ENCODE measurements at regions not wholly inside any gene's neighbourhood (a gene's known extent, or its start where the extent isn't known, plus 50 kb on each side); places are given as distances from the start of the nearest gene placed in this dataset.

GRCh38 chr6:81169166-81169565, 583.3 kb downstream of the TENT5A start:
- no peak for TF ChIP-seq FOXP2 (optimal IDR thresholded peaks at IDR 0.05; ENCODE audit: borderline replicate concordance, extremely low read depth, extremely low read length, insufficient read depth)

GRCh38 chr6:81166770-81167169, 585.7 kb downstream of the TENT5A start:
- no peak for TF ChIP-seq TAF1 (IDR thresholded peaks at IDR 0.05; ENCODE audit: borderline replicate concordance, insufficient read depth, low read length)
- no peak for TF ChIP-seq FOXP2 (optimal IDR thresholded peaks at IDR 0.05; ENCODE audit: borderline replicate concordance, extremely low read depth, extremely low read length, insufficient read depth)
- TF ChIP-seq POLR2AphosphoS5 (IDR thresholded peaks at IDR 0.05; ENCODE audit: low read depth, low read length): no peak
- no peak for TF ChIP-seq SIN3A (IDR thresholded peaks at IDR 0.05; ENCODE audit: borderline replicate concordance, insufficient read depth, low read length)
- no peak for TF ChIP-seq REST (IDR thresholded peaks at IDR 0.05; ENCODE audit: insufficient read depth in 1 of 2, low read depth in 2 of 2, low read length in 2 of 2)

- no peak for TF ChIP-seq POLR2AphosphoS5 (IDR thresholded peaks at IDR 0.05; ENCODE audit: low read depth, low read length)
Observed at GRCh38 chr6:81158956-81159355, 593.5 kb downstream of the TENT5A start.

- no peak for TF ChIP-seq REST (IDR thresholded peaks at IDR 0.05; ENCODE audit: insufficient read depth in 1 of 2, low read depth in 2 of 2, low read length in 2 of 2)
- TF ChIP-seq SIN3A (IDR thresholded peaks at IDR 0.05; ENCODE audit: borderline replicate concordance, insufficient read depth, low read length): no peak
- no peak for TF ChIP-seq TAF1 (IDR thresholded peaks at IDR 0.05; ENCODE audit: borderline replicate concordance, insufficient read depth, low read length)
- TF ChIP-seq POLR2AphosphoS5 (IDR thresholded peaks at IDR 0.05; ENCODE audit: low read depth, low read length): no peak
- no peak for TF ChIP-seq FOXP2 (optimal IDR thresholded peaks at IDR 0.05; ENCODE audit: borderline replicate concordance, extremely low read depth, extremely low read length, insufficient read depth)
Observed at GRCh38 chr6:81148751-81149150, 603.7 kb downstream of the TENT5A start.

GRCh38 chr6:81145506-81145905, 607.0 kb downstream of the TENT5A start:
- no peak for TF ChIP-seq TAF1 (IDR thresholded peaks at IDR 0.05; ENCODE audit: borderline replicate concordance, insufficient read depth, low read length)
- TF ChIP-seq REST (IDR thresholded peaks at IDR 0.05; ENCODE audit: insufficient read depth in 1 of 2, low read depth in 2 of 2, low read length in 2 of 2): no peak
- TF ChIP-seq FOXP2 (optimal IDR thresholded peaks at IDR 0.05; ENCODE audit: borderline replicate concordance, extremely low read depth, extremely low read length, insufficient read depth): no peak
- TF ChIP-seq POLR2AphosphoS5 (IDR thresholded peaks at IDR 0.05; ENCODE audit: low read depth, low read length): no peak
- TF ChIP-seq SIN3A (IDR thresholded peaks at IDR 0.05; ENCODE audit: borderline replicate concordance, insufficient read depth, low read length): no peak

GRCh38 chr6:81144346-81144745, 608.1 kb downstream of the TENT5A start:
- TF ChIP-seq POLR2AphosphoS5 (IDR thresholded peaks at IDR 0.05; ENCODE audit: low read depth, low read length) (no peak), REST (IDR thresholded peaks at IDR 0.05; ENCODE audit: insufficient read depth in 1 of 2, low read depth in 2 of 2, low read length in 2 of 2) (no peak), FOXP2 (optimal IDR thresholded peaks at IDR 0.05; ENCODE audit: borderline replicate concordance, extremely low read depth, extremely low read length, insufficient read depth) (no peak), SIN3A (IDR thresholded peaks at IDR 0.05; ENCODE audit: borderline replicate concordance, insufficient read depth, low read length) (no peak), TAF1 (IDR thresholded peaks at IDR 0.05; ENCODE audit: borderline replicate concordance, insufficient read depth, low read length) (no peak)

Measured in PFSK-1 (cell line).